Bone marrow (tissue), 2 donors: ENCODE measurements at regions not wholly inside any gene's neighbourhood (a gene's known extent, or its start where the extent isn't known, plus 50 kb on each side); places are given as distances from the start of the nearest gene placed in this dataset.
"Not testable (repeated sequence)": the region's sequence is repeated elsewhere in the genome, so short reads cannot be mapped to it uniquely, and the experiment has no call there.

Experiments
- DNase-seq, 2 donors: peaks; one replicate each; lab custom pipeline; 2025; lab: John Stamatoyannopoulos, UW

GRCh38 chr12:92425165-92425564 is 277.6 kb upstream of the PLEKHG7 start:
- DNase-seq = no peak

DNA sequence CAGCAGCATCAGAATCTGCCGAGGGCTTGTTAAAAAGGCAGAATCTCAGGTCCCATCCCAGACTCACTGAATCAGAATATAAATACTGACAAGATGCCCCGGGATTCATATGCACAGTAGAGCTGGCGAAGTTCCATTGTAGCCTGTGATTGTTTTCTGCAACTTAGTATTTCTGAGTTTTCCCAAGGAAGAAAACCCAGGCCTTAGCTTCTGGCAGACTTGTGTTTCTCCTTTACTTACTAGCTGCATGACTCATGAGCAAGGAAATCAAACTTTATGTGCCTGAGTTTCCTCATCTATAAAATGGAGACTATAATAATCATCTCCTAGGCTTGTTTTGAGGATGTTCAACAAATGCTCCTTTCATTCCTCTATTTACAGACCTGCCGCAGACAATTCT is 278.5 kb upstream of the PLEKHG7 start:
- DNase-seq = no peak

DNA sequence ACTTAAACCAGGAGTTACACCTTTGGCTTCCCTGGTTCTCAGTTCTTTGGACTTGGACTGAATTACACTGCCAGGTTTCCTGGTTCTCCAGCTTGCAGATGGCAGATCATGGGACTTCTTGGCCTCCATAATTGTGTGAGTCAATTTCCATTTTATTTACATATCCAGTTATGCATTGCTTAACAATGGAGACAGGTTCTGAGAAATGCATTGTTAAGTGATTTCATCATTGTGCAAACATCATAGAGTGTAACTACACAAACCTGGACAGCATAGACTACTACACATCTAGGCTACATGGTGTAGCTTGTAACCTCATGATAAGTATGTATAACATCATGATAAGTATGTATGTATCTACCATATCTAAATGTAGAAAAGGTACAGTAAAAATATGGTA is 276.1 kb upstream of the BTG1 start:
- DNase-seq = no peak

DNA sequence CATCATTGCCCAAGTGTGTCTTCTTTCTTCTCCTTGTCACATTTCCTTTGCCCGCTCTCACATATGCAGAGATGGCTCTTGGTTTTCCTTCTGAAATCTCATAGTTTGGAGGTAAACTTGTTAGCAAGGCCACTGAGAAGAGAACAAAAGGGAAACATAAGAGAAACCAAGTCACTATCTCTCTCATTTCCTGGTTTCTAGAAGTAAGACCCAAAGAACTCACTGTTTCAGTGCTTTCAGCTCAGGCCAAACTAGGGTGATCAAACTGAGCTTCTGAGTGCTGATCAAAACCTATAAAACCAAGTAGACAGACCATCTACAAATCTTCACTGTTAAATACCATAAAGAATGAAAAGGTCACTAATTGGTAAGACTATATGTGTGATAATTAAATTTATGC is 275.4 kb upstream of the BTG1 start:
- no peak for DNase-seq

GRCh38 chr12:92419201-92419600 is 273.6 kb upstream of the BTG1 start:
- DNase-seq = no peak

DNA sequence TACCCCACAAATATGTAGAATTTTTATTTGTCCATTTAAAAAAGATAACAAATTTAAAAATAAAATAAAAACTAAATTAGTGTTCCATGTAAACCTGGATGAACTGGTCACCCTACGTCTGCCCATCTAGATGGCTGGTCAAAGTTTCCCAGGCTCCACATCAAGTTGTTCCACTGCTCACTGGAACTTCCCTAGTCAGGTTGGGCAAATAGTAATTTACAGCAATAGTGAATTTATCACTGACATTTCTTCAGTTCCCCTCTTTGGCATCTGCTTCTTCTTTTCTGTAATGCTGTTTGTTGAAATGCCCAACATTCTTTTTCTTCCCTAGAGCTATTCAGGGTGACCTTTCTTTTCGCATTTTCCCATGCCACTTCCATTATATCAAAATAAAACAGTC is 272.7 kb upstream of the BTG1 start:
- DNase-seq = no peak

DNA sequence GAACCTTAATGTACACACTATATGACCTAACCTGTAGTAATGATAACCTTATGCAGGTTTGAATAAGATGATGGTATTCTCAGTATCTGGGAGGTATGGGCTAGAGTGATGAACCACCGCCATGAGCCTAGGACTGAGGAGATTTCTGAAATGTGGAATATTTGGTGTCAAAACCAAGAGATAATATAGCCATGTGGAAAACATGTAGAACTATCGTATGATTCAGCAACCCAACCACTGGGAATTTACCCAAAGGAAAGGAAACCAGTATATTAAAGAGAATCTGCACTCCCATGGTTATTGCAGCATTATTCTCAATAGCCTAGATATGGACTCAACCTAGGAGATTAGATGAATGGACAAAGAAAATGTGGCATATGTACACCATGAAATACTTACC is 271.7 kb upstream of the BTG1 start:
- no peak for DNase-seq

DNA sequence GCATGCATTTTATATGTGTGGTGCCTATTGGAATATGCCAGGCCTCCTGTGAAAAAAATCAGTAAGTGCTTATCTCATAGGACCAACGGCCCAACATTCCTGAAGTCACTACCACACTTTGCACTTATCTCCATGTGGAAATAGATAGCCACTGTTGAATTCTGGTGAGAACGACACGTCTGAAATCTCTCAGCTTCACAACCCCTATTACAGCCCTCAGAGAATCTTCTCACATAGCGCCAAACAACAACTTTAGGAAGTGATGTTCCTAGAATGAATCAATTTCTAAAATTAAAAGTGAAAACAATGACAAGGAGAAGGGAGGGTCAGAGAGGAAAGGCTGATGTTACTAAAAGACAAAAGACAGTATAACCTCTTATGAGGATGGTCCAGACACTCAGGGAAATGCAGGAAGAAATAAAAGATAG is 270.8 kb upstream of the BTG1 start:
- DNase-seq = no peak

GRCh38 chr12:92414170-92415070 is 268.8 kb upstream of the BTG1 start:
- DNase-seq = no peak

DNA sequence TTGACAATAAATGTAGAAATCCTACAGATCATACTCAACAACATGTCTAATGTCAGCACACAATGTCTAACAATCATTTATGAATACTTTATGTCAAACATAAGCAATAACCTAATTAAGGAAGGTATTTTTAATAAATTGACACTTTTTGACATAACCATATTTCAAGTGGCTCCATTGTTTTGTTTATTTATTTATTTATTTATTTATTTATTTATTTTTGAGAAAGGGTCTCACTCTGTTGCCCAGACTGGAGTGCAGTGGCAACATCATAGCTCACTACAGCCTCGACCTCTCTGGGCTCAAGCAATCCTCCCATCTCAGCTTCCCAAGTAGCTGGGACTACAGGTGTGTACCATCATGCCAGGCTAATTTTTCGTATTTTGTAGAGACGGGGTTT is 267.6 kb upstream of the BTG1 start:
- no peak for DNase-seq

DNA sequence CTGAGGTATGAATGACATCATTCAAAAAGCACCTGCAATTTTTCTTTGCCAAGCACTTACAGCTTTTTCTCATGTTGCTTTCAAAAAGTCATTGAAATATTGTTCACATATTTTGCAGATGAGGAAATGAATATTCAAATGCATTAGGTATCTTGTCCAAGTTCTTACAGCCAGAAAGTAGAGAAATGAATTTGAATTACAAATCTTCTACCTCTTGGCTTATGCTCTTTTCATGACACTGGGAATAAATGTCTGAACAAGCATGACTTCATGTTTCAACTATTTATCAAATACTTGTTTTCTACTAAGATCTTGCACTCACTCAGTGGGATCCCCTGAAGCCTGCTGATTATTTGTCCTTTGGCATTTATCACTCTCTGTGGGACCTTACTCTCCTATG is 267.2 kb upstream of the BTG1 start:
- no peak for DNase-seq

GRCh38 chr12:92411687-92412086 is 266.0 kb upstream of the BTG1 start:
- DNase-seq = no peak

DNA sequence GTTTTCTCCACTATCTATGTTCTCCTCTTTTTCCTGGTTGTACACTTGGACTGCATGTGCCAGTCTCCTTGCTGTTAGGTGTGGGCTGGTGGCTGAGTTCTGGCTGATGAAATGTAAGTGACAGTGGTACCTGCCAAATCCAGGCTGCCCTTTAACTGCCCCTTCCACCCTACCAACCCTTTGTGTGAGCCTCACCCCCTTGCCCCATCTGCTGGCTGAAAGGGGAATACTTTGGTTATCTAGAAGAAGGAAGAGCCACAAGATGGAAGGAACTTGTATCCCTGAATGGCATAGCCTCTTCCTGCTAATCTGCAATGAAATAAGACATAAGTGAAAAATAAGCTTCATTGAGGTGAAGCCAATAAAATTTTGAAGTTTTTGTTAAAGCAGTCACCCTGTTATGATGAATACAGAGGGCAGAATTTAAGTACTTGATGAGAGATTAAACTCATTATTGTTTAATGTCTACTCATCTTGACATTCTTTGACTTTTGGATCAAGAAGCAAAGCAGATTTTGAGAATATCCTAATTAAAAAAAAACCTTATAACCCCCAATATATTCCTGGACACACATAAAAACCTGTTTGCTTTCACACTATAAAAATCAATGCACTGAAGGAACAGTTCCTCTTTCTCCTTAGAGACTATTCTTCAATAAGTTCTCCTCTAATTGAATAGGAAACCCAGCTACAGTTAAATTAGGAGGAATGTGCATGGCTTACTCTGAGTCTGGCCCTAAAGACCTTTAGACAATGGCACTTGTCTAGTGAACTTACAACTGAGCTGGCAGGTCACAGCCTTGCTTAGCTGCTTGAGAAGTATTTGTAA is 262.6 kb upstream of the BTG1 start:
- no peak for DNase-seq

- not testable (repeated sequence) for DNase-seq
Measured at GRCh38 chr12:92406404-92407070, 260.9 kb upstream of the BTG1 start.

DNA sequence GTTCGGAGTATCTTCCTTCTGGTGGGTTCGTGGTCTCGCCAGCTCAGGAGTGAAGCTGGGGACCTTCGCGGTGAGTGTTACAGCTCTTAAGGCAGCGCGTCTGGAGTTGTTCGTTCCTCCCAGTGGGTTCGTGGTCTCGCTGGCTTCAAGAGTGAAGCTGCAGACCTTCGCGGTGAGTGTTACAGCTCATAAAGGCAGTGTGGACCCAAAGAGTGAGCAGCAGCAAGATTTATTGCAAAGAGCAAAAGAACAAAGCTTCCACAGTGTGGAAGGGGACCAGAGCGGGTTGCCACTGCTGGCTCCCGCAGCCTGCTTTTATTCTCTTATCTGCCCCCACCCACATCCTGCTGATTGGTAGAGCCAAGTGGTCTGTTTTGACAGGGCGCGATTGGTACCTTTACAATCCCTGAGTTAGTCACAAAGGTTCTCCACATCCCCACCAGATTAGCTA is 260.2 kb upstream of the BTG1 start:
- DNase-seq = not testable (repeated sequence)

DNA sequence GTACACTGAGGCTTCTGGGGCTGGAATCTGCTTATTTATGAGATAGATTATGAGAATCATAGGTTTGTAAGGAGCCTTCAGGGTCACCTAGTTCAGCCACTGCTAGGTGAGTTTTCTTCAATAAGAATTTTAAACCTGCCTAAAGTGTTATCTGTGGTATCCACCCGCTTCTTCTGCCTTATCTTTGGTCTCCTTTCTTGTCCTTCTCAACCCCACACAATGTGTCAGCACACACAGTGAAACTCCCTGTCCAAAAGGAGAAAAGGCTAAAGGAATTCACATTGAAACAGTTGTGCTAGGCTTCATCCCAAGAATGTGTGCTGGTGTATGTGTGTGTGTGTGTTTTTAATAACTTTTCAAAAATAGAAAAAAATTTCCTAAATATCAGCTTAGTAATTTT is 259.3 kb upstream of the BTG1 start:
- no peak for DNase-seq

- DNase-seq = no peak
Measured at GRCh38 chr12:92404259-92404894, 258.7 kb upstream of the BTG1 start.

DNA sequence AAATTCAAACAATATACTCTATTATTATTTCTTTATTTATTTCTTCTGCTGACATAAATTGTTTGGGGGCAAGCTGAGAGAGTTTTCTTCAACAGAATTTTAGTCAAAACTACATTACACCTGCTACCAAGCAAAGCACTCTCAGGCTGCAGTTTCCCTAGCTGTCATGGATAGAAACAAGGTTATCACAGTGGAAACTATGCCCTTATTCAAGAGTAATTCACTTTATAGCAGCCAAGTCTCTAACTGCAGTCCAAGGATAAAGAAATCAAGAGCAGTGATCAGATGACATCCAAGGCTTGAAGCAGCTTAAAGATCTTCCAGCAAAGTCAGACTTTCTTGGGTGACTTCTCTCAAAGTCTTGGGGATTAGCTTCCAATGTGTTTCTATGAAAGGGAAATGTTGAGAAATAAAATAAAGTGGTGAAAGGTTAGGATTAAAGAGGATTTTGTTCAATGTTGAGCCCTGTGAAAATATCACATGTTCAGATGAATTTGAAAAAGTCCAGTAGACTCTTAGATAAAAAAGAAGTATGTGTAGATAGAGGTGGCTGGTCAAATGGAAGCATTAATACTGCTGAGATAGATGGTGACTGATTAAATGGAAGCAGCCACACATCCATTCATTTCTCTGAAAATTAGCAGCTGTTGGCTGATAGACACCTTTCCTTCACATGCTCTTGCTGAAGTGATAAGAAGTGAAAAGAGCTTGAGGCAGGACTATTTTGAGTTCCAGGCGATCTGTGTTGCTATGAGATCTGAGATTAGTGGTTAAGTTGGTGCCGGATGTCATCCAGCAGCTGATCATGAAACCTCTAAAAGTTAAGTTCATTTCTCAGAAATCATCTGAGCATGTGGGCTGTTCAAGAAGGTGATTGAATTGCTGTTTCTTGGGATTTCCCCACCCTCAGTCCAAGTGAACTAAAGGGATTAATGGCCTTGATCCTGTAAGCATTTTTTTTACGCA is 257.8 kb upstream of the BTG1 start:
- no peak for DNase-seq

- DNase-seq = no peak
Measured at GRCh38 chr12:92402415-92402814, 256.8 kb upstream of the BTG1 start.

- DNase-seq = no peak
Measured at GRCh38 chr12:92400006-92400405, 254.4 kb upstream of the BTG1 start.
